ENCODE measurements at regions not wholly inside any gene's neighbourhood (a gene's known extent, or its start where the extent isn't known, plus 50 kb on each side); places are given as distances from the start of the nearest gene placed in this dataset.

DNA sequence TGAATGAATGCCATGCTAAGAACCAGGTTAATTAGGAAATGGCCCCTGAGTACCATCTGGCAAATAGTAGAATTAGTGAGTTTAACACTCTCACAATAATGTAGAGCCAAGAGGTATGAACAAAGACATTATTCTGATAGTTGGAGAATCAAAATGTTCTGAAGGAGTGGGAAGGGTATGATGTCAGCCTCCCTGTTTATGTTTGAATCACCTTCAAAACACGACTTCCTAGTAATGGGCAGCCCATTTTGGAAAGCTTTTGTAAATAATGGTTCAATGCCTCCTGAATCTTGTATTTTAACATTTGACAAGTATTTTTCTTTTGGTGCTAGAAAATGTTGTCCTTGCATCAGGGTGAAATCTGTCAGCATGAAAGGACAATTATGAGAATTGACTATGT, 108.3 kb downstream of the DSEL start:
- TF ChIP-seq CTCF (IDR thresholded peaks at IDR 0.05) (no peak), POLR2A (IDR thresholded peaks at IDR 0.05) (no peak)
